ENCODE measurements at regions not wholly inside any gene's neighbourhood (a gene's known extent, or its start where the extent isn't known, plus 50 kb on each side); places are given as distances from the start of the nearest gene placed in this dataset.

- DNase-seq (ENCODE audit: low spot score), result no peak
Observed at GRCh38 chr5:82849885-82850284, 227.3 kb downstream of the TMEM167A start.

DNA sequence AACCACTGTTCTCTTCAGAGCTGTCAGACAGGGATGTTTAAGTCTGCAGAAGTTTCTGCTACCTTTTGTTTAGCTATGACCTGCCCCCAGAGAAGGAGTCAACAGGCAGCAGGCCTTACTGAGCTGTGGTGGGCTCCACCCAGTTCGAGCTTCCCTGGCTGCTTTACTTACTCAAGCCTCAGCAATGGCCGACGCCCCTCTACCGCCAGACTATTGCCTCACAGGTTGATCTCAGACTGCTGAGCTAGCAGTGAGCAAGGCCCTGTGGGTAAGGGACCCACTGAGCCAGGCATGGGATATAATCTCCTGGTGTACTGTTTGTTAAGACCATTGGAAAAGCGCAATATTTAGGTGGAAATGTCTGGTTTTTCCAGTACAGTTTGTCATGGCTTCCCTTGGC lies 229.6 kb downstream of the TMEM167A start:
- DNase-seq (ENCODE audit: low spot score), result no peak

DNA sequence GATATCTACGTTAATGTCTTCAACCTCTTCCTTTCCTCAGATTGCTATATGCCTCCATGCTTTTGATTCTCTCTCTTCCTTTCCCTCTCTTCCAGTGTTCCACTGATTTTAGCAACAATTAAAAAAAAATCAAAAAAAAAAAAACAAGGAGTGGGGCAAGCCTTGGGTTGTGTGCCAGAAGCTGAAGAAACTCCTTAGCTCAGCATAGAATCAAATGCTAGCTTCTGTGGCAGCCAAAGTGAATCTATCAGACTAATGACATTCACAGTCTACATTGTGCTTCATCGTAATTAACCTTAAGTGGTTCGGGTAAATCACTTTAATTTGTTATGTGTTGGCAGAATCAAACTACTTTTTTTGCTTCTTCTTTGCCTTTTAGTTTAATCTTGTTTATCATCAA lies 237.3 kb downstream of the TMEM167A start:
- DNase-seq (ENCODE audit: low spot score), result no peak

DNA sequence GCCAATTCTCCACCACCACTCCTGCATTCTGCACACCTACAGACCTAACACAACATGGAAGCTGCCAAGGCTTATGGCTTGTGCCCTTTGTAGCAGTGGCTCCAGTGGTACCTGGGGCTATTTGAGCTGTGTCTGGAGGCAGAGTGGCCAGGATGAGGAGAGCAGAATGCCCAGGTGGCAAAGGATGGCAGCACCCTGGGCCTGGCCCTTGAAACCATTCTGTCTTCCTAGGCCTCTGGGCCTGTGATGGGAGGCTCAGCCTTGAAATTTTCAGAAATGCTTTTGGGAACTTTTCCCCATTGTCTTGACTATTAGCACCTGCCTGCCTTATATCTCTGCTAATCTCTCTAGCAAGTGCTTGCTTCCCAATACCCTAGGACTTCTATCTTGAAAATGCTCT lies 241.7 kb downstream of the TMEM167A start:
- DNase-seq (ENCODE audit: low spot score), result no peak

DNA sequence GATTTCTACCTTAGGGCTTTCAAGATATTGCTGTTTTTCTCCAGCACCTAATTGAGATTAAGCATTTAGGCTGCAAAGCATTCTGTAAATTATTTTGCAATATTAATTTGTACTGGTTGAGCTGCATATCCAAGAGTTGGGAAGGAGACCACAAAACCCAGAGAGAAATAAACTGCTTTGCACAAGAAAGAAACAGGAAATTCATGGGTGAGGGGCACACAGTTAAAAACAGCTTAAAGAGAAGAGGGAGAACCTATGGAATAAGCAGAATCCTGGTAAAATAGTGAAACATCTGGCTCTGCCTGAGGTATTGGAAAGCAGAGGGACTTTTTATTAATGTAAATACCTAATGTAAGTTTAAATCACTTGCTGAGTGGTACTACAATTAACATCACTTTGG lies 243.0 kb downstream of the TMEM167A start:
- DNase-seq (ENCODE audit: low spot score), result no peak

- no peak for DNase-seq (ENCODE audit: low spot score)
Observed at GRCh38 chr5:82833277-82833676, 243.9 kb downstream of the TMEM167A start.

DNA sequence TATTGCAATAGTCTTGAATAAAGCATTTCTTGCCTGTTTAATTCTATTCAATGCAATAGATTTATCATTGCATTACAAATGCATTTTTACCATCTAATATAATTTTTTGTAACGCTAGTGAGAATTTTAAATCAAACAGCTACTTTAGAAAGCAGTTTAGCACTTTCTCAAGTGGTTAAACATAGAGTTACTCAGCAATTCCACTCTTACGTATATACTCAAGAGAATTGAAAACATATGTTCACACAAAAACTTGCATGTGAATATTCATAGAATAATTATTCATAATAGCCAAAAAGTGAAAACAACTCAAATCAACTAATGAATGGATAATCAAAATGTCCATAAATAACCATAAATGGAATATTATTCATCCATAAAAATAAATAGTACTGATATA lies 244.7 kb downstream of the TMEM167A start:
- DNase-seq (ENCODE audit: low spot score), result no peak

DNA sequence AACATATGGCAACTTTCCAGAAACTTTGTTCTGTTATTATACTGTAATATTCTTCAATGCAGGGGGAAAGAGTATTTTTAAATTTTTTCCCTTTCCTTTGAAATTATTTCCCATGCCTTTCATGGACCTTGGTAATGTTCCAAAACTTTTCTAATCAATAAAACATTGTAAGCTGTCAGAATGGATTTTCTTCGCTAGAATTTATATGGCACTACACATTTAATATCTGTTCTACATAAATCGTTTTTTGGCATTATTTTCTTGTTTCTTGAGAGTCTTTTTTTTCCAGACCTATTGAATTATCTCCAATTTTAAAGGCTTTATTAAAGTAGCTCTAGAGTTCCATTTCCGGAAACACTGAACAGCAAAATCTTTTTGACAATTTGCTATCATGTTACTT lies 249.0 kb downstream of the TMEM167A start:
- no peak for DNase-seq (ENCODE audit: low spot score)

GRCh38 chr5:82827651-82828050 lies 249.5 kb downstream of the TMEM167A start:
- DNase-seq (ENCODE audit: low spot score), result no peak

- DNase-seq (ENCODE audit: low spot score), result no peak
Observed at GRCh38 chr5:82822634-82822927, 254.6 kb downstream of the TMEM167A start.

DNA sequence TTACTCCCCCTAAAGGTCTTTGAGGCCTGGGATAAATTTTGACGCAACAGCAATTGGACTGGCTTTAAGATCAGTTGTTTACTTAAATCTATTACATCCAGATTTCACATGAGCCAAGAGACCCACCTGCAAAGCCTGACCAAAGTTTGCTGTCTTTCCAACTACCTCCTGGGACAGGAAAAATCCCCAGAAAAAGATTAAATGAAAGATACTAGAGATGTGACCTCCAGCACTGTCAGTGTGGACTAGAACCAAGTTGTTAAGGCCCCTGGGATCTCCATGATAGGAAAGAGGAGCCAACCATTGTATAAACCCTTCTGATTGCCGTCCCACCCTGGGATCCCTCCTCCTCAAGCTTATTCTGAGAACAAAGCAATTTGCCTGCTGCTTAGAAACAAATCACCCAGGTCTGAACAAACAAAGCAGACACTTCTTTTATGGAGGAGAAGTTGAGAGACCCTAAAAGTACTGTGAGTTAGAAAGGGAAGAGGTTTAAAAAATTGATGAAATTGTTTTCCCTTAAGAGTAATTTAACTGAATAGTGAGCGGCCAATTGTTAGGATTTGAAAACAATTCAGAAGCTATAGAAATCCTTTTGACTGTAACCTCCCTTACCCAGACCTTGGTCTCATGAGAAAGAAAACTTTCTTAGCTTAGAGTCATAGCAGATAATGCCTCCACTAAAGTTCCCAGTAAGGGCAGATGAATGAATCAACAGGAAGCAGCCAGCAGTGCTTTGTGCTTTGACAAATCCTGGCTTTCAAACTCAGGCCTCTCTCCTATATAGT lies 255.2 kb downstream of the TMEM167A start:
- peak; percentile 15 for DNase-seq (ENCODE audit: low spot score)

DNA sequence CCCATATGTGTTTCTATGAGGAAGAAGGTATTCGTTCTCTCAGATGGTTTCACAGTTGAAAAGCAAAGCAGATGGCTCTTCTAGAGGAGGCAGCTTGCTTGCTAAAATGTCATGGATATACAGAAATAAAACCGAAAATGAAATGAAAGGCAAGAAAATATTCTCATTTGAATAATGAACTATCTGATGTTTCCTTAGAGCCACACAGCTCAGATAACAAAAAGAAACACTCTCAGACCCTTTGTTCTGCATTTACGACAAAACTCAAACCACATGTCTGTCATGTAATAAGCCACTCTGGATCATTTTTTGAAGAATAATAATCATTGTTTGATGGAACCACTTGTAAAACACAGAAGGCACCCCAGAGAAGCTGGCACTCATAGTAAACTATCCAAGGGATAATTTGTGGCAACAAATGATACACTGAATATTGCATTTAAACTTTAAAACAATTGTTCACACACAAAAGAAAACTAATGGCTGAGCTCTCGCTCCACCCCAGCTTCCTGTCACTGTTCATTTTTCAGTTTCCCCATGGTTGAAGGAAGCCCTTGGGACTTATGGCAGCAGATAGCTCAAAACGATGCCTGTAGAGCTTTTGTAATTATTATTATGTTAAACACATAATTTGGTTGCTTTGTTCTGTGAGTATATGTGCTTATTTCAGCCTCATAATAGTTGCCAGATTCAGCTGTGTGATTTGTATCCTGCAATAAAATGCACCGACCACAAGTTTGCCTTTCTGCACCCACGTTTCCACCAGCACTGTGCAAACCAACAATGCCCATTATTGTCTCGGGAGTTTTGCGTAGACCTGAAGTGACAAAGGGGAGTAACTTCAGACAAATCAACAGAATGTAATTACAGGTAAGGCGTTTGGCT lies 256.0 kb downstream of the TMEM167A start:
- no peak for DNase-seq (ENCODE audit: low spot score)

GRCh38 chr5:82820188-82820587 lies 257.0 kb downstream of the TMEM167A start:
- DNase-seq (ENCODE audit: low spot score), result no peak

GRCh38 chr5:82817897-82818676 lies 259.1 kb downstream of the TMEM167A start:
- no peak for DNase-seq (ENCODE audit: low spot score)

- DNase-seq (ENCODE audit: low spot score), result no peak
Observed at GRCh38 chr5:82816926-82817325, 260.3 kb downstream of the TMEM167A start.

GRCh38 chr5:82815871-82816270 lies 261.3 kb downstream of the TMEM167A start:
- no peak for DNase-seq (ENCODE audit: low spot score)

DNA sequence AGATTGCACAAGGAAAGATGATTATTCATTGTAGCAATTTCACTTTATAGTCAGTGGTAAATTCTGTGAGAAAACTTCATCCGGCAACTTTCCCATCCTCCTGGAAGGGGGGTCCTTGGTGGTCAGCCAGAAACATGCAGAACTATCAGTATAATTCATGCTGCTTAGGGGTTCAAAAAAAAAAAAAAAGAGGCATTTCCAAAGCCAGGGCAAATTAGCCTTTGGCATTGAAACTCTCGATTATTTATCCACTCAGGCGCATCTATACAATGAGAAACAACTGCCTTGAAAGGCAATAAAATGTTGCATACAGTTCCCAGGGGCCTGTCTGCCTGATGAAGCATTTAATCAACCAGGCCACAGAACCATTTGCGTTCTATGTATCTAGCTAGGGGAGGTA lies 263.3 kb downstream of the TMEM167A start:
- no peak for DNase-seq (ENCODE audit: low spot score)

- DNase-seq (ENCODE audit: low spot score), result no peak
Observed at GRCh38 chr5:82812575-82812974, 264.6 kb downstream of the TMEM167A start.

GRCh38 chr5:82811490-82811889 lies 265.7 kb downstream of the TMEM167A start:
- no peak for DNase-seq (ENCODE audit: low spot score)

GRCh38 chr5:82809420-82810143 lies 267.6 kb downstream of the TMEM167A start:
- no peak for DNase-seq (ENCODE audit: low spot score)

GRCh38 chr5:82808960-82809359 lies 268.2 kb downstream of the TMEM167A start:
- DNase-seq (ENCODE audit: low spot score), result no peak

GRCh38 chr5:82807021-82807420 lies 270.2 kb downstream of the TMEM167A start:
- DNase-seq (ENCODE audit: low spot score), result no peak
